HG03139 (cell line): ENCODE measurements at regions not wholly inside any gene's neighbourhood (a gene's known extent, or its start where the extent isn't known, plus 50 kb on each side); places are given as distances from the start of the nearest gene placed in this dataset.
A peak's percentile ranks its signal among the peaks of the same experiment; 100 is the strongest.
"Not testable (repeated sequence)": the region's sequence is repeated elsewhere in the genome, so short reads cannot be mapped to it uniquely, and the experiment has no call there.

ENCODE experiments used
- ATAC-seq: cut with Tn5 transposase; IDR thresholded peaks from one replicate; pipeline ENCODE4 v1.9.1; 2021; ENCODE audit not compliant: unreplicated experiment

DNA sequence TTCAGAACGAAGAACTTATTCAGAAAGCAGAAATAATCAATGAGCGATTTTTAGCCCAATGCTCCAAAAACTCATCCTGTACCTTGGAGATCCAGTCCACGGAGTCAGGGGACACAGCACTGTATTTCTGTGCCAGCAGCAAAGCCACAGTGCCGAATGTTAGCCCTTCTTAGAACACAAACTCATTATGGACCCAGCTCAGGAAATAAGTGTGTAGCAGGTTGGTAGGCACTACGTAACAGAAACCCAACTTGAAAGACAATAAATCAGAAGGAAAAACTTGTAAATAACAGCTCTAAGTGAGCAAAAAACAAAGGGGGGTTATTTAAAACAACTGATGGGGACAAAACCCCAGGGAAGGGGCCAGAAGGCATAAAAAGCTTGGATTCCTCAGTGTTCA is 112.0 kb upstream of the PRSS1 start:
- no peak for ATAC-seq

DNA sequence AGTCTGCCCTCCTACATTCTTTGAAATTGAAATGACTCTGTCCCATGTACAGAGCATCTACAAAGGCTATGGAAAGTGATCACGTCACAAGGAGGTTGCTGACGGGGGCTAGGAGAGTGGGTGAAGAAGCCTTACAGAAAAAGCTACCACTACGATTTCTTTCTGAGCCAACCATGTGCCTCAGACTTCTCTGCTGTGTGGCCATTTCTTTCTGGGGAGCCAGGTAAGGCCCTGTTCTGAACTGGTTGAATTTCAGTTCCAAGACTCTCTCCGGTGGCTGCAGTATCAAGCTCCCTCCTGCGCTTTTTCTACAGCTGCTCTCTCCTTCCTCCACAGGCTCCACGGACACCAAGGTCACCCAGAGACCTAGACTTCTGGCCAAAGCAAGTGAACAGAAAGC is 112.5 kb upstream of the PRSS1 start:
- no peak for ATAC-seq

DNA sequence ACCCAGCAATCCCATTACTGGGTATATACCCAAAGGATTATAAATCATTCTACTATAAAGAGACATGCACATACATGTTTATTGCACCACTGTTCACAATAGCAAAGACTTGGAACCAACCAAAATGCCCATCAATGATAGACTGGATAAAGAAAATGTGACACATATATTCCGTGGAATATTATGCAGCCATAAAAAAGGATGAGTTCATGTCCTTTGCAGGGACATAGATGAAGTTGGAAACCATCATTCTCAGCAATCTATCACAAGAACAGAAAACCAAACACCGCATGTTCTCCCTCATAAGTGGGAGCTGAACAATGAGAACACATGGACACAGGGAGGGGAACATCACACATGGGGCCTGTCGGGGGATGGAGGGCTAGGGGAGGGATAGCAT is 113.2 kb upstream of the PRSS1 start:
- not testable (repeated sequence) for ATAC-seq

DNA sequence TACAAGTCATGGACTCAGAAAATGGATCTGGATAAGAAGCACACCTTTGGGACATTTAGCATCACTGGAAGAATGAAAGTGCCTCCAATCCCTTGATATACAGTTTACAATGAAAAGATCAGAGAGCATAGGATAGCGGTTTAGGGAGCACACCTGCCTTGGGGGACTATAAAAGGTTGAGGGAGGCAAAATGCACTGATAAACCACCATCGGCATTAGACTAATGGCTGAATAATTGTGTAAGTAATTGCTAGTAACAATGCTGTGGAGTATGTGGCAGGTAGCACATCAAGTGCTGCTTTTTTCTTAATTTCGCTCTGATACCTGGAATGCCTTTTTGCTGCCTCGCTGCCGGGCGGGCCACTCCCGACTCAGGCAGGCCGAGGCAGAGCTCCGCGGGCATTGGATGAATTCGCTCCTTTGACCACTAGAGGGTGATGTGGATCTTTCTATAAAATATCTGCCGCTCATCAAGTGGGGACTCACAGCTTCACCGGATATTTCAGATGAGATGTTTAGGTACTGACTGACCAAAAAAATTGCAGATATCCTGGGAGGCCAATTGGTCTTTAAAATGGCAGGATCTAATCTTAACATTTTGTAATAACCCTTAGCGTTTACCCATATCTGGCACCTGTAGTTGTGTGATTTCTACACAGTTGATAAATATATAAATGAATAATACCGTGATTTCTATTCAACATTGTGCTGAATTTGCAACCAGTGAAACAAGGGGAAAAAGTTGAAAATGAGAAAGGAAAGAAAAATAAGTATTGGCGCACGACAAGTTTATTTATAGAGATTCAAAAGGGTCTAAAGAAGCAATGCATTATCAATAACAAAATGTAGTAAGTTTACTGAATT is 116.8 kb upstream of the PRSS1 start:
- ATAC-seq, result peak; percentile 96

DNA sequence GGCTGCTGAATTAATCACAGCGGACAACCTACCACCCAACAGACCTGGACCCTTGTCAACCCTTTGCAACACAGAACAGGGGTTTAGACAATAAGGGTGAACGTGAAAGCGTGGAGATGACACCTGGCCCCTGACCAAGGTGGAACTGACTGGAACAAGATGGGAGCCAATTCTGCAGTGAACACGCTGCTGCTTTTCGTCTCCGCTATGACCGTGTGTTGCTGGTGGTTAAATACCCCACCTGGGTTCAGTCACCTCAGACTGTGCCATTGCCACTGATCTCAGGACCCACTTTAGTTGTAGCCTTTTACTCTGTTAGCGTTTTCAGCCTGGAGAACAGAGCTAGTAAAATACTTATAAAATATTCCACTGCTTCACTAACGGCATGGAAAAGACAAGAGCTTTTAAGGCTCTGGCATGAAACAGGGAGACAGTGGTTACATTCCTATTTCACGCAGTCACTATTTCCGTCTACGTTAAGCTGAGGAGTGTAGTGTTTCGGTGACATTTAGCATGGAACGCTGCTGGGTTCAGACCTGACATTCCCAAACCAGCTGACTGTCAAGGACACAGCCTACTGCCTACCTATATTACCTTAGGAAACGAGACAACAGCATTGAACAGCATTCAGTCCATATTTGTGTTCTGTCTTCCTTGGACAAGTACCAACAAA is 119.5 kb upstream of the PRSS1 start:
- ATAC-seq, result no peak

DNA sequence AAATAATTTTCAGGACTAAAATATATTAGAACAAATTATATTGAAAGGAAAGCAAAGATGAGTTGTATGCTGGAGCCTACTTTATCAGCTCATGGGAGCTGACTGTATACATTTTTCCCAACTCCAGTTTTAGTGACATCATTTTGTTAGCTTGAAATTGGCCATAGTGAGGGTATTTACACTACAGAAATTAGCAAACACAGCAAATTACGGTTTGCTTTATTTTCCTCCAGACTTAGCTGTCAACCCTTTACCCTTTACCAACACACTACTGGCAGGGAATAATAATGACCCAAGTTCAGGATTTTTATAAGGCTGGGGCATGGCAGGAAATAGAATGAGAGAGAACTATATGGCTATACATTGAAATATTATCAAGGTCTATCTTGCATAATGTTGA is 120.3 kb upstream of the PRSS1 start:
- ATAC-seq, result no peak

DNA sequence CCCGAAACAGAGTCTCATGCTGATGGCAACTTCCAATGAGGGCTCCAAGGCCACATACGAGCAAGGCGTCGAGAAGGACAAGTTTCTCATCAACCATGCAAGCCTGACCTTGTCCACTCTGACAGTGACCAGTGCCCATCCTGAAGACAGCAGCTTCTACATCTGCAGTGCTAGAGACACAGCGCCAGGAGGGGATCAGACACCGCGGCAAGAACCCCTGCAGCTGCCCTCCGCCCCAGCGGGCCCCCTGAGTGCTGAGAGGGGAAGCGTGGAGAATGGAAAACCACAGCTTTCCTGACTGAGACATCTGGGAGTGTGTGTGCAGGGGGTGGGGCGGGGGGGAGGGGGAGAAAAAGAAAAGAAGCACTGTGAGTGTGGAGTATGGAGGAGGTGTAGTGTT is 122.0 kb upstream of the PRSS1 start:
- not testable (repeated sequence) for ATAC-seq

DNA sequence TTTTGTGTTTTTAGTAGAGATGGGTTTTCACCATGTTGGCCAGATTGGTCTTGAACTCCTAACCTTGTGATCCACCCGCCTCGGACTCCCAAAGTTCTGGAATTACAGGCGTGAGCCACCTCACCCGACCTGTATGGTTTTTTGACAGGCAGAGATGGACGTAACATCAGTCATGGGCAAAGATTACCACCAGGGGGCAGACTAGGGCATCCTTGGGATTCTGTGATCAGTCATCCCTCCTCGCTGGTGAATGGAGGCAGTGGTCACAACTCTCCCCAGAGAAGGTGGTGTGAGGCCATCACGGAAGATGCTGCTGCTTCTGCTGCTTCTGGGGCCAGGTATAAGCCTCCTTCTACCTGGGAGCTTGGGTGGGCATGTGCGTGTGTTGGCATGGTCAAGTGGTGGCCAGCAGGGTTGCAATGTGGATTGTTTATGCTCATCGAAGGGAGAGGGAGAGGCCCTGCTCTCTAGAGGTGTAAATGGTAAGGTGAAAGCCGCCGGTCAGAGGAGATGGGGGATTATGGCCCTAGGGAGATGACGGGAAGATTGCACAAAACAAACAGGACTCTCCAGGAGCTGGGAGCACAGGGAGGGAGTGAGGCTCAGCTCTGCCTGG is 122.7 kb upstream of the PRSS1 start:
- ATAC-seq, result peak; percentile 62

DNA sequence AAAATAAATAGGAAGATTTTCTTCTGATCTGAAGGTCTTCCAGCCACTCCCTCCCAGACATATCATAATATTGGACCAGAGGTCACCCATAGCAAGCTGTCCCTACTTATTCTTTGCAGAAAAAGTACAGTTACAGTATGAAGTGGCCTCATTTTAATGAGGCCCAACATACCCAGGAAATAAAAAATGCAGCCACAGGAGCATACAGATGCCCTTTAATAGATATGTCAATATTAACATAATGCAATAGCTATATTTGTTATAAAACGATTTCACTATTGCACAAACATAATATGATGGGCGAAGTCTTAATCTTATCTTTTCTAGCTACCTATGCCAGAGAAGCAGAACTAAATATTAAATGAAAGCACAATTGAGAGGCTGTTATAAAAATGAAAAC is 124.1 kb upstream of the PRSS1 start:
- not testable (repeated sequence) for ATAC-seq

DNA sequence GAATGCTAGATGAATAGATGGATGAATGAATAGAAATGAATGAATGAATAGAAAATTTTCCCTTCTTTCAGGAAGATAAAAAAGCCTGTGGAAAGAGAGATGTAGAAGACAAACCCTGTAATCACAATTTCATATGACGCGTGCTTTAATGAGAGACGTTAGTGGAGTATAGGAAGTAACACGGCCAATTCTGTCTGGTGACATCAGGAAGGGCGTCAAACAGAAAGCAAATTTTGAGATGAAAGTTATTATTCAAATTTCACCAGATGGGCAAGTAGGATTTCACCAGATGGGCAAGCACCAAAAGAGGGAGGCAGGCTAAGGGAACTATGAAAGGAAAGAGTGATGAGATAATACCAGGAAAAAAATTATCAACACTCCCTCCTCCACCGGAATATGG is 128.9 kb upstream of the PRSS1 start:
- no peak for ATAC-seq

DNA sequence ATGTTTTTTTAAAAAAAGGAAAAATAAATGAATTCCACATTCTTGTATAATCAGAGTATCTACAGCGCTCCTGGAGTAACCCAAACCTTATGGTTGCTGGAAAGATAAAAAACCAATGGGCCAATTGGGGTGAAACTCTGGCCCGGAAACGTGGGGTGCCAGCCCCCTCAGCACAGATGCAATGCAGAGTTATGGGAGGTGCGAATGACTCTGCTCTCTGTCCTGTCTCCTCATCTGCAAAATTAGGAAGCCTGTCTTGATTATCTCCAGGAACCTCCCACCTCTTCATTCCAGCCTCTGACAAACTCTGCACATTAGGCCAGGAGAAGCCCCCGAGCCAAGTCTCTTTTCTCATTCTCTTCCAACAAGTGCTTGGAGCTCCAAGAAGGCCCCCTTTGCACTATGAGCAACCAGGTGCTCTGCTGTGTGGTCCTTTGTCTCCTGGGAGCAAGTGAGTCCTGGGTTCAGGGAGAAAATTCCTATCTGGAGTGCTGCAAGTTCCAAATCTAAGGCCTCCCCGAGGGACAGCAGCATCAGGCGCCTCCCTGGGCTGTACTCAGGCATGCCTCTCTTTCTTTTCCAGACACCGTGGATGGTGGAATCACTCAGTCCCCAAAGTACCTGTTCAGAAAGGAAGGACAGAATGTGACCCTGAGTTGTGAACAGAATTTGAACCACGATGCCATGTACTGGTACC is 130.5 kb upstream of the PRSS1 start:
- ATAC-seq, result no peak

DNA sequence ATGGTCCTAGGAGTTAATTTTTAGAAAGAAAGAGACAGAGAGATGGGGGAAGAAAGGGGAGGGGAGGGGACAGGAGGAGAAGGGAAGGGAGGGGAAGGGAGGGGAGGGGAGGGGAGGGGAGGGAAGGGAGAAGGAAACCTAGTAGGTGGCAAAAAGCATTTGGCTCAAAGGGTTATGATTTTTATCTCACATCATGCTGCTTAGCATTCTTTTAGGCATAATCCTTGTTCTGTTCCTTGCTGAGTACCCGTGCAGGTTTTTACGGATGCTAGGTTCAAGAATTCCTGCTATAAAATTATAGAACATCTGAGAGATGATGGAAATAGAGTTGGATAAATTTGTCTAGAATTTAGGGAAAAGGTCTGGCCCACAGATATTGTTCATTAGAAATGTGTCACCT is 132.4 kb upstream of the PRSS1 start:
- ATAC-seq, result no peak

DNA sequence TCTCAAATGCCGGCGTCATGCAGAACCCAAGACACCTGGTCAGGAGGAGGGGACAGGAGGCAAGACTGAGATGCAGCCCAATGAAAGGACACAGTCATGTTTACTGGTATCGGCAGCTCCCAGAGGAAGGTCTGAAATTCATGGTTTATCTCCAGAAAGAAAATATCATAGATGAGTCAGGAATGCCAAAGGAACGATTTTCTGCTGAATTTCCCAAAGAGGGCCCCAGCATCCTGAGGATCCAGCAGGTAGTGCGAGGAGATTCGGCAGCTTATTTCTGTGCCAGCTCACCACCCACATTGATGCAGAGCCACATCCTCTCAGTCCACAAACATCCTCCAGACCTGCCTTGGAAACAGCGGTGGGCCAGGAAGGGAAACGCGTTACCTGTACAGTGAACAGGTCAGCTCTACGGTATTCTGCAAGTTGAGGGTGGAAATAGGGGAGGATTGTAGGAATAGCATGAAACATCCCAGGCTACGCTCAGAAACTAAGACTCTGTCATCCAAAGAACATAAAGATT is 133.1 kb upstream of the PRSS1 start:
- no peak for ATAC-seq

DNA sequence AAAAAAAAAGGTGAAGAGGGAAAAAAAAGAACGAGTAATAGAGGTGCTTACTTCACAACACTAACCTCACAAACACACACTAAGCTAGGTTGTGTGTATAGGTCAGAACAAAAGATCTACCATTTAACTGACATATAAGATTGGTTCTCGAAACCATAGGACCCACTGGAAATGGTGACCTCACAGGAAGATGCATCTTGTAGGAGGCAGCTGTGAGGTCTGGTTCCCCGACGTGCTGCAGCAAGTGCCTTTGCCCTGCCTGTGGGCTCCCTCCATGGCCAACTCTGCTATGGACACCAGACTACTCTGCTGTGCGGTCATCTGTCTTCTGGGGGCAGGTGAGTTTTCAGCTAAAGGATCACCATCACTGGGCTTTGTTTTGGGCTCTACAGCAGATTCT is 133.8 kb upstream of the PRSS1 start:
- ATAC-seq, result no peak

DNA sequence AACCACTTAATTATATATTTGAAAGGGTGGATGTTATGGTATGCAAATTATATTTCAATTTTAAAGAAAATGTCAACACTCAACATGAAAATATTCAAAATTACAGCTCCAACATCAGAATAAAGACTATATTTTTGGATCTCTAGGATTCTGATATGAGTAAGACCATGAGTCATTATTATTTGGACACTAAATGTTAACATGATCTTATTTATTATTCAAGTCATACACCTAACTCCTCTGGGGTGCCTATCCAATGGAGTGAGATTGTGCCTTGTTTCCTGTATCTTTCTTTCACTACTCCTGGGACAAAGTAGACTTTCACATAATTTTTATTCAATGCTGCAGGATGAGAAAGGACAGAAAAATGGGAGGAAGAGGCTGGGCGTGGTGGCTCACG is 135.2 kb upstream of the PRSS1 start:
- no peak for ATAC-seq

DNA sequence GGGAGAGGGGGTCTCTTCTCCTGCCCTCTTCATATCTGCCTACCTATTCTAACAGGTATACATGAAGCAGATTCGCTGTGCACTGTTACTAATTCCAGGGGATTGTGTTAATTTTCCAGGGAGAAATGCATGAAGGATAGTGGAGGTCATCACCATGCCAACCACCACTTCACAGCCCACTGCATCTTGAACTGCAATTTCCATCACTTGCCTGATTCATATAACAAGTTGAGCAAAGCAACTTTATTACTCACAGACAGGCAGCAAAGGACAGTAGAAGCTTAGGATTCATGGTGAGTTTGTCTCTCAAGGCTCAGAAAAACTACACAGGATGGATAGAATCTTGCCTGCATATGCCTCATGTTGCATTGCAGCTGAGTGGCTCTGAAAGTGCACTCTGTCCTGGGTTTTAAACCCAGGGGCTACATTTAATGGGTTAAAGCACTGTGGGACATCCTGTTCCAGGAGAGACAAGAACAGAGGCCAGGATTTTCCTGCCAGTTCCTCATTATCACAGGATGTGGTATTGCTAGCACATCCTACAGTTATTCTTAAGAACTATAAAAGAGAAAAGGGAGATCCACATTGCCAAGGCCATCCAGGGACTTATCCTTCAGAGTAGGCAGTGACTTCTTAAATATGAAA is 136.9 kb upstream of the PRSS1 start:
- ATAC-seq, result no peak

DNA sequence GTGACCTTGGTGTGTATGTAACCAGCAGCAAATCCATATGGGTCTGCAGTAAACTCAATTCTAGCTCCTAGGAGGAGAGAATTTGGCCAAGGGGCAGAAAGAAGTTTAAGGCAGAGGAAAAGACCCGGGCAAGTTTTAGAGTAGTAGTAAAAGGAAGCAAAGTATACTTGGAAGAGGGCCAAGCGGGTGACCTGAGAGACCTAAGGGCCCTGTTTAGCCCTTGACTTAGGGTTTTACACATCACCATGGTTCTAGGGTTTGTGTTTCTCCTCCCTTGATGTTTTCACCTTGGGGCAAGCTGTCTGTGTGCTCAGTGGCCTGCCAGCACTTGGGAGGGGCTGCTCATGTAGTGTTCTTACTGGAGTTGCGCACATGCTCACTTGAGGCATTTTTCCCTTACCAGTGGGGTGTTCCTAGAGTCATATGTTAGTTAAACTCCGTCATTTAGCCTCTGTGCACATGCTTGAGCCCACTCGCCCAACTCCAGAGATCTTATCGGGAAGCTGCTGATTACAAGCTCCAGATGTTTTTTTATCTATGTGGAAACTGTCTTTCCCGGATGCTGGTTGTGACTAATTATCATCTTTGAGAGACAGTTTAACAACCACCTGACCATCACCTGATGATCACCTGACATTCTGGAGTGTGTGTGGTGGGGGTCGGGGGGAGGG is 137.6 kb upstream of the PRSS1 start:
- ATAC-seq, result no peak

DNA sequence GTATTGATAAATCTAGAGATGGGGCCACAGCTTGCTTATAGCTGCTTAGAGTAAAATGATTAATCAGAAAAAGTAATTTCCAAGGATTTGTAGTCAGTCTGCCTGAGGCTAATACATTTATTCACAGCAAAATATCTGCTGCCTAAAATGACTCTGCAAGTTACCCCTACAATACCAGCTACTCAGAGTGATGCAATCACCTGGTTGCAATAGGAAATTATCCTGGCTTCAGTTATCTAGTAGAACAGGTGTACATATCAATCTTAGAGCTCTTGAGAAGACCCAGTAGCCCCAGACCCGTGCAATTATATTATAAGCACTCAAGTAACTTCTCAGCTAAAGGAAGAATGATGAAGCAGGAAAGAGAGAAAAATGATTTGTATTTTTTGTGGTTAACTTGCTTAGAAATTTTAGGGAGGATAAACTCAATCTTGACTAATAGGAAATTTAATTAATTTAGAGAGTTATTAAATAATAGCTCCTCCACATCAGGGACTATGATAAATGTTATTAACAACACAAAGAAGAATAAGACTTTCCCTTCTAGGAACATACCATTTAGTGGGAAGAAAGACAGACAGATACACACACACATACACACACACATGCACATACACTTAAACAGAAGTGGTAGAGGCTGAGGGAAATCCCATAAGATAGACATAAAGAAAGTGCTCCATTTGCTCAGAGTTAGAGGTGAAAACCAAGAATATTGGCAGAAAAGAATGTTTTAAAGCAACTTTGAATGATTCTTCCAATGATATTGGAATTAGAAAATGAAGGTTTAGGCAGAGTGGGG is 140.4 kb upstream of the PRSS1 start:
- ATAC-seq, result no peak

DNA sequence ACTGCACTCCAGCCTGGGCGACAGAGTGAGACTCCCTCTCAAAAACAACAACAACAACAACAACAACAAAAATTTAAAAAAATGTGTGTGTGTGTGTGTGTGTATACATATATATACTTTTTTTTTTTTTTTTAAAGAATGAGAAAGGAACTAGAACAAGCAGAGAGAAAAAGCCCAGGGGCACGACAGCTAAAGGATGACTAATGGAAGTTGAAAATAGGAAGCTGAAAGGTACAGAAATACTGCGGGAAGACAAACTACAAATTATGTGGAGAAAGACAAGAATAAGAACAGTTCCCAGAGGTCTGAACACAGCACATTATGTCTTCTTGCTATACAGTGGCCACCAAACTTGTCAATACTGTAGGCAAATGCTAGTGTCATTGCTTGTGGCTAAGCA is 141.9 kb upstream of the PRSS1 start:
- no peak for ATAC-seq
